ENCODE measurements at regions not wholly inside any gene's neighbourhood (a gene's known extent, or its start where the extent isn't known, plus 50 kb on each side); places are given as distances from the start of the nearest gene placed in this dataset.
A peak's percentile ranks its signal among the peaks of the same experiment; 100 is the strongest.
"Not testable (repeated sequence)": the region's sequence is repeated elsewhere in the genome, so short reads cannot be mapped to it uniquely, and the experiment has no call there.

- no peak for DNase-seq
These were observed 70.1 kb downstream of the ZNF330 start for GRCh38 chr4:141290771-141291170.

GRCh38 chr4:141294306-141294705, 73.6 kb downstream of the ZNF330 start:
- DNase-seq, result no peak

GRCh38 chr4:141301216-141301615, 80.5 kb downstream of the ZNF330 start:
- DNase-seq, result no peak

- DNase-seq, result no peak
These were observed 82.2 kb downstream of the ZNF330 start for GRCh38 chr4:141302924-141303323.

- DNase-seq, result no peak
These were observed 83.7 kb downstream of the ZNF330 start for GRCh38 chr4:141304346-141304745.

- DNase-seq, result no peak
These were observed 85.6 kb downstream of the ZNF330 start for GRCh38 chr4:141306331-141306730.

- DNase-seq, result peak; percentile 68
These were observed 86.6 kb downstream of the ZNF330 start for GRCh38 chr4:141307241-141307689.

GRCh38 chr4:141309874-141310273, 89.2 kb downstream of the ZNF330 start:
- no peak for DNase-seq

- no peak for DNase-seq
These were observed 90.8 kb downstream of the ZNF330 start for GRCh38 chr4:141311246-141312204.

GRCh38 chr4:141314627-141315026, 93.9 kb downstream of the ZNF330 start:
- no peak for DNase-seq

- no peak for DNase-seq
These were observed 108.0 kb downstream of the ZNF330 start for GRCh38 chr4:141328560-141329173.

GRCh38 chr4:141329174-141329569, 108.5 kb downstream of the ZNF330 start:
- no peak for DNase-seq

GRCh38 chr4:141330616-141331015, 109.9 kb downstream of the ZNF330 start:
- DNase-seq, result no peak

- DNase-seq, result no peak
These were observed 111.1 kb downstream of the ZNF330 start for GRCh38 chr4:141331534-141332358.

- not testable (repeated sequence) for DNase-seq
These were observed 111.9 kb downstream of the ZNF330 start for GRCh38 chr4:141332359-141333181.

GRCh38 chr4:141333456-141334230, 112.9 kb downstream of the ZNF330 start:
- DNase-seq, result not testable (repeated sequence)

- no peak for DNase-seq
These were observed 114.5 kb downstream of the ZNF330 start for GRCh38 chr4:141335166-141335565.

GRCh38 chr4:141338238-141338637, 117.5 kb downstream of the ZNF330 start:
- no peak for DNase-seq

GRCh38 chr4:141339391-141339790, 118.7 kb downstream of the ZNF330 start:
- no peak for DNase-seq

- no peak for DNase-seq
These were observed 119.3 kb downstream of the ZNF330 start for GRCh38 chr4:141339966-141340365.

- DNase-seq, result no peak
These were observed 119.8 kb downstream of the ZNF330 start for GRCh38 chr4:141340458-141340857.

All from activated CD8-positive, alpha-beta memory T cell treated with anti-CD3 and anti-CD28 coated beads for 24 hours (primary cell).